ENCODE measurements at regions not wholly inside any gene's neighbourhood (a gene's known extent, or its start where the extent isn't known, plus 50 kb on each side); places are given as distances from the start of the nearest gene placed in this dataset.

- Histone ChIP-seq H3K36me3 (ENCODE audit: control insufficient read depth in 5 of 5, insufficient read depth in 5 of 5, low read length in 5 of 5) (no peaks in the 10 kb centered on the region), H3K9me3 (ENCODE audit: control insufficient read depth in 5 of 5, low read length in 5 of 5) (no peaks in the 10 kb centered on the region), H3K4me1 (ENCODE audit: control insufficient read depth in 5 of 5, insufficient read depth in 5 of 5, low read length in 5 of 5) (peaks cover 0 to 12% (median 3%) of the 10 kb centered on the region in 5 donors), H3K27me3 (ENCODE audit: control insufficient read depth in 5 of 5, insufficient read depth in 4 of 5, low read length in 5 of 5) (no peaks in the 10 kb centered on the region), H3K9ac (ENCODE audit: low read length in 5 of 5) (peak overlapping the region in 4 of 5 donors; percentile 53 to 75 (median 65)), H3K4me3 (ENCODE audit: low read depth in 1 of 5, low read length in 5 of 5) (peak overlapping the region; percentile 62 to 88 (median 79)), H3K27ac (ENCODE audit: low read depth, low read length) (peak overlapping the region; percentile 46)
Observed at GRCh38 chr3:27632431-27633223, 89.5 kb downstream of the EOMES start.

DNA sequence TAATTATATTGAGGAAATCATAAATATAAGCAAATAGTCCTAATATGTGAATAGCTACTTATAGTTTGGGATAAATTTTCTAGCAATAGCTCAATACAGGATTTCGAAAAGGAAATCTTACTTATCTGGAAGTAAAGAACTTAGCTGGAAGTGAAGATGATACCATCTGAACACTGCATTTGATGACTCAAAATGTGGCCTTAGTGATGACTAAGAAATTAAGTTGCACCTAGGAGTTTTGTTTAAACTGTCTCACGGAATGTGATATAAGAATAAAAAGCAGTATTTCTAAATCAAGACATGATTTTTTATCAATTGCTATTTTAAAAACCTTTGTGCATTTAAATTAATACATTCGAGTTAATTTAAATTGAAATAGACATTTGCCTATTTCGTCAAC is 91.2 kb downstream of the EOMES start:
- Histone ChIP-seq H3K27ac (ENCODE audit: low read depth, low read length) (no peak overlapping the region), H3K9ac (ENCODE audit: low read length in 5 of 5) (no peak overlapping the region), H3K9me3 (ENCODE audit: control insufficient read depth in 5 of 5, low read length in 5 of 5) (no peaks in the 10 kb centered on the region), H3K27me3 (ENCODE audit: control insufficient read depth in 5 of 5, insufficient read depth in 4 of 5, low read length in 5 of 5) (no peaks in the 10 kb centered on the region), H3K4me1 (ENCODE audit: control insufficient read depth in 5 of 5, insufficient read depth in 5 of 5, low read length in 5 of 5) (peaks cover 0 to 18% (median 3%) of the 10 kb centered on the region in 5 donors), H3K4me3 (ENCODE audit: low read depth in 1 of 5, low read length in 5 of 5) (no peak overlapping the region), H3K36me3 (ENCODE audit: control insufficient read depth in 5 of 5, insufficient read depth in 5 of 5, low read length in 5 of 5) (no peaks in the 10 kb centered on the region)

DNA sequence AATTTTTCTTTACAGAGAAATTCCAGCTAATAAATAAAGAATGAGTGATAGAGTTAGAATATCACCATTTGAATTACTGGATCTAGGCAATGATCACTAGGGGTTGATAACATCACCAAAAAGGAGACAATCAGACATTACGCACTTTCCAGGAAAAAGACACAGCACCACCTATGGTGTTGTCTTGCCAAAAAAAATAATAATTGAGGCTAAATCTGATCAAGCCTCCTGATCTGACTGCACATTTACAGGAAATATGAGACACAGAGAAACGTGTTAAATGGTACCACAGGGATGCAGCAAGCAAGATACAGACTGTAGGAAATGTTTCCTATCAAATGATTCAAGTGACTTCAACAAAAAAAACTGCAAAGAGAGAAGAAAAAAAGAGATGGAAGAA is 92.8 kb downstream of the EOMES start:
- H3K9me3 ChIP-seq (ENCODE audit: control insufficient read depth in 5 of 5, low read length in 5 of 5): no peaks in the 10 kb centered on the region
- H3K4me3 ChIP-seq (ENCODE audit: low read depth in 1 of 5, low read length in 5 of 5): no peak overlapping the region
- H3K9ac ChIP-seq (ENCODE audit: low read length in 5 of 5): no peak overlapping the region
- H3K27ac ChIP-seq (ENCODE audit: low read depth, low read length): no peak overlapping the region
- H3K4me1 ChIP-seq (ENCODE audit: control insufficient read depth in 5 of 5, insufficient read depth in 5 of 5, low read length in 5 of 5): peaks cover 0 to 18% (median 3%) of the 10 kb centered on the region in 5 donors
- no peaks in the 10 kb centered on the region for H3K27me3 ChIP-seq (ENCODE audit: control insufficient read depth in 5 of 5, insufficient read depth in 4 of 5, low read length in 5 of 5)
- H3K36me3 ChIP-seq (ENCODE audit: control insufficient read depth in 5 of 5, insufficient read depth in 5 of 5, low read length in 5 of 5): no peaks in the 10 kb centered on the region

DNA sequence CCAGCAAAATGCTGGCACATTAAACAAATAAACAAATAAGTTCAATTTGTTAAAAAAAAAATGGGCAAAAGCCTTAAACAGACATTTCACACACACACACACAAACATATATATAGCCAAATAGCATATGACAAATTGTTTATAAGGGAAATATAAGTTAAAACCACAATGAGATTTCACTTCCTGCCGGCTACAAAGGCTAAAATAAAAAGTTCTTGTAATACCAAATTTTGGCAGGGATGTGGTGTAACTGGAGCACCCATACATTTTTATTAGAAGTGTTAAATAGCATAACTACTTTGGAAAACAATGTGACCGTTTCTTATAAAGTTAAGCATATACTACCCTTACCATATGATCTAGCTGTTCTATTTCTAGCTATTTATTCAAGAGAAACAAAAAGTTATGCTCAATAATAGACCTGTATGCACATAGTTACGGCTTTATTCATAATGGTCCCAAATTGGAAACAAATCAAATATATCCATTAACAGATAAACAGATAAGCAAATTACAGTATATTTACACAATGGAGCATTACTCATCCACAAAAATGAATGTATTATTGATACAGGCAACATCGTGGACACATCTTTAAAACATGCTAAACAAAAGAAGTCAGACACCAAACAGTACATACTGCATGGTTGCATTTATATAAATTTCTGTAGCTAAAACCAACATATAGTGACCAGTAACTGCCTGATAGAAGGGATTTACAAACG is 93.9 kb downstream of the EOMES start:
- Histone ChIP-seq H3K9me3 (ENCODE audit: control insufficient read depth in 5 of 5, low read length in 5 of 5) (no peaks in the 10 kb centered on the region), H3K9ac (ENCODE audit: low read length in 5 of 5) (no peak overlapping the region), H3K27ac (ENCODE audit: low read depth, low read length) (no peak overlapping the region), H3K4me1 (ENCODE audit: control insufficient read depth in 5 of 5, insufficient read depth in 5 of 5, low read length in 5 of 5) (peaks cover 0 to 18% (median 8%) of the 10 kb centered on the region in 5 donors), H3K36me3 (ENCODE audit: control insufficient read depth in 5 of 5, insufficient read depth in 5 of 5, low read length in 5 of 5) (no peaks in the 10 kb centered on the region), H3K27me3 (ENCODE audit: control insufficient read depth in 5 of 5, insufficient read depth in 4 of 5, low read length in 5 of 5) (no peaks in the 10 kb centered on the region), H3K4me3 (ENCODE audit: low read depth in 1 of 5, low read length in 5 of 5) (no peak overlapping the region)

DNA sequence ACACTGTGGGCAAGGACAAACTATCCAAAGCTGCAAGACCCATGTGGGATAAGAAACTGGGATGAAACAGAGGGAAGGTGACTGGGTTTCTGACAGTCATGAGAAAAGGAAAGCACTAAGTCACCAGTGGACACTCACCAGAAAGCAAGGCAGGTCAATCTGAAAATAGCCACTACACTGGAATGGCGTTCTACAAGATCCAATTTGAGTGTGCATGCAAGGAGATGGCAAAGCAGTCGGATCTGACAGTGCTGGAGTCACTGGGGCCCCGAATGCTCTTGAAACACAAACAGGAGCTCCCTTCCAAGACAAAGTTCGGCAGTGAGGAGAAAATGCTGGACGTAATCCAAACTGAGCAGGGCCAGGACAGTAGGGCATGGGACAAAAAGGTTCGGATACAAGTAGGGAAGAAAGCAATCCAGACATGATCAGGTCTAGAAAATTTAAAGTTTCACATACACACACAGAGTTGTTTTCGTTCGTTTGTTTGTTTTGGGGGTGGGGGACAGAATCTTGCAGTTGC is 95.5 kb downstream of the EOMES start:
- Histone ChIP-seq H3K4me1 (ENCODE audit: control insufficient read depth in 5 of 5, insufficient read depth in 5 of 5, low read length in 5 of 5) (peaks cover 0 to 12% (median 11%) of the 10 kb centered on the region in 5 donors), H3K27me3 (ENCODE audit: control insufficient read depth in 5 of 5, insufficient read depth in 4 of 5, low read length in 5 of 5) (no peaks in the 10 kb centered on the region), H3K9ac (ENCODE audit: low read length in 5 of 5) (no peak overlapping the region), H3K9me3 (ENCODE audit: control insufficient read depth in 5 of 5, low read length in 5 of 5) (no peaks in the 10 kb centered on the region), H3K27ac (ENCODE audit: low read depth, low read length) (no peak overlapping the region), H3K36me3 (ENCODE audit: control insufficient read depth in 5 of 5, insufficient read depth in 5 of 5, low read length in 5 of 5) (no peaks in the 10 kb centered on the region), H3K4me3 (ENCODE audit: low read depth in 1 of 5, low read length in 5 of 5) (no peak overlapping the region)

DNA sequence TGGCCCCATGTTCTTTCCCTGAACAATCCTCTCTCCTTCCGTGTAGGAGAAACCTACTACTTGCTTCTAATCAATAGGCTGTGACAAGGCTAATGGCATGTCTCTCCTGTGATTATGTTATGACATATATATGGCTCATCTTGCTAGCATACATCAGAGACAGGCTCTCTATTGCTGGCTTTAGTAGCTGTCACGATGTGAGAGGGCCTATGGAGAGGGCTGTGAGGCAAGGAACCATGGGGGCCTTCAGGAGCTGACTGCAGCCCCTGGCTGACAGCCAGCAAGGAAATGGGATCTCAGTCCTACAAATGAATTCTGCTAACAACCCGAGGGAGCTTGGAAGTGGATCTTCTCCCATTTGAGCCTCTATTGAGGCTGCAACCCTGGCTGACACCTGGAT is 96.3 kb downstream of the EOMES start:
- Histone ChIP-seq H3K4me3 (ENCODE audit: low read depth in 1 of 5, low read length in 5 of 5) (no peak overlapping the region), H3K9ac (ENCODE audit: low read length in 5 of 5) (no peak overlapping the region), H3K36me3 (ENCODE audit: control insufficient read depth in 5 of 5, insufficient read depth in 5 of 5, low read length in 5 of 5) (no peaks in the 10 kb centered on the region), H3K9me3 (ENCODE audit: control insufficient read depth in 5 of 5, low read length in 5 of 5) (peaks cover 0 to 3% (median 0%) of the 10 kb centered on the region in 5 donors), H3K4me1 (ENCODE audit: control insufficient read depth in 5 of 5, insufficient read depth in 5 of 5, low read length in 5 of 5) (peaks cover 0 to 12% (median 11%) of the 10 kb centered on the region in 5 donors), H3K27ac (ENCODE audit: low read depth, low read length) (no peak overlapping the region), H3K27me3 (ENCODE audit: control insufficient read depth in 5 of 5, insufficient read depth in 4 of 5, low read length in 5 of 5) (no peaks in the 10 kb centered on the region)

DNA sequence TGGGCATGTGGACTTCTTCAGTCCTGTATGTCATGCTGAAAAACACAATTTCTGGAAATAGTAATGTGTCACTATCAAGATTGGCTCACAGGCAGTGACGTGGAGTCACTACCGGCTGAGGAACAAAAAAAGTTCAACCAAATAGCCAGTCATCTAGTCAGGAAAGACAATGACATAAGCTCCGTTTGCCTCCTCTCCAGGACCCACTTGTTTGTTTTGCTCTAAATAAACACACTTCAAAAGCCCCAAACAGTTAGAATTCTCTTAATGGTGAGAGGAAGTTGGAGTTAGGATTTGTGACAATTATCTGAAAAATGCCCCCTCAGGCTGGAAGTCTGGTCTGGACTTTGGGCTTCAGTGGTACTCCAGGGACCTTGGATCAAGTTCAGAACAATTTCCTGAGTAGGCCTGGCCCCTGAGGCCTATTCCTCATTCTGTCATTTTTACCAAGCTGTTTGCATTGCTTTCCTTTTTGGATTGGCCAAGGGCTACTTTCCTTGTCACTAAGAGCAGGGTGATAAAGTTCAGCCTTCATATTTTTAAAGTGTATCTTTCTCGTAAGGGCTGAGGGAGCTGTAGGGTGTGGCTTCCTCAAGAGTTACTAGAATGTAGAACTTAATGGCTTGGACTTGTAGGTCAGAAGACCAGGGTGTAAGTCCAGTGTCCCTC is 98.9 kb downstream of the EOMES start:
- Histone ChIP-seq H3K9ac (ENCODE audit: low read length in 5 of 5) (no peak overlapping the region), H3K36me3 (ENCODE audit: control insufficient read depth in 5 of 5, insufficient read depth in 5 of 5, low read length in 5 of 5) (no peaks in the 10 kb centered on the region), H3K27ac (ENCODE audit: low read depth, low read length) (no peak overlapping the region), H3K4me3 (ENCODE audit: low read depth in 1 of 5, low read length in 5 of 5) (no peak overlapping the region), H3K27me3 (ENCODE audit: control insufficient read depth in 5 of 5, insufficient read depth in 4 of 5, low read length in 5 of 5) (no peaks in the 10 kb centered on the region), H3K9me3 (ENCODE audit: control insufficient read depth in 5 of 5, low read length in 5 of 5) (peaks cover 0 to 3% (median 0%) of the 10 kb centered on the region in 5 donors), H3K4me1 (ENCODE audit: control insufficient read depth in 5 of 5, insufficient read depth in 5 of 5, low read length in 5 of 5) (peaks cover 0 to 12% (median 11%) of the 10 kb centered on the region in 5 donors)

- peaks cover 7 to 19% (median 16%) of the 10 kb centered on the region in 5 donors for H3K9me3 ChIP-seq (ENCODE audit: control insufficient read depth in 5 of 5, low read length in 5 of 5)
Observed at GRCh38 chr3:27617552-27617951, 104.6 kb downstream of the EOMES start.

GRCh38 chr3:27616031-27616430 is 106.1 kb downstream of the EOMES start:
- H3K27me3 ChIP-seq (ENCODE audit: control insufficient read depth in 5 of 5, insufficient read depth in 4 of 5, low read length in 5 of 5): no peaks in the 10 kb centered on the region
- no peaks in the 10 kb centered on the region for H3K36me3 ChIP-seq (ENCODE audit: control insufficient read depth in 5 of 5, insufficient read depth in 5 of 5, low read length in 5 of 5)
- H3K4me1 ChIP-seq (ENCODE audit: control insufficient read depth in 5 of 5, insufficient read depth in 5 of 5, low read length in 5 of 5): no peaks in the 10 kb centered on the region
- no peak overlapping the region for H3K4me3 ChIP-seq (ENCODE audit: low read depth in 1 of 5, low read length in 5 of 5)
- H3K9me3 ChIP-seq (ENCODE audit: control insufficient read depth in 5 of 5, low read length in 5 of 5): peaks cover 7 to 19% (median 13%) of the 10 kb centered on the region in 5 donors
- H3K27ac ChIP-seq (ENCODE audit: low read depth, low read length): no peak overlapping the region
- no peak overlapping the region for H3K9ac ChIP-seq (ENCODE audit: low read length in 5 of 5)

More at GRCh38 chr3:27617552-27617951, 104.6 kb downstream of the EOMES start:
- no peaks in the 10 kb centered on the region for H3K27me3 ChIP-seq (ENCODE audit: control insufficient read depth in 5 of 5, insufficient read depth in 4 of 5, low read length in 5 of 5)
- no peak overlapping the region for H3K27ac ChIP-seq (ENCODE audit: low read depth, low read length)
- H3K9ac ChIP-seq (ENCODE audit: low read length in 5 of 5): no peak overlapping the region
- H3K36me3 ChIP-seq (ENCODE audit: control insufficient read depth in 5 of 5, insufficient read depth in 5 of 5, low read length in 5 of 5): no peaks in the 10 kb centered on the region
- no peaks in the 10 kb centered on the region for H3K4me1 ChIP-seq (ENCODE audit: control insufficient read depth in 5 of 5, insufficient read depth in 5 of 5, low read length in 5 of 5)
- no peak overlapping the region for H3K4me3 ChIP-seq (ENCODE audit: low read depth in 1 of 5, low read length in 5 of 5)
